Astrocyte of the hippocampus (primary cell): ENCODE measurements at regions not wholly inside any gene's neighbourhood (a gene's known extent, or its start where the extent isn't known, plus 50 kb on each side); places are given as distances from the start of the nearest gene placed in this dataset.

Experiments
- DNase-seq: peaks from one replicate; pipeline ENCODE4 v3.0.0; 2011; ENCODE audit warnings: low read depth, low spot score

GRCh38 chr7:22563032-22563501 is 63.1 kb upstream of the STEAP1B start:
- DNase-seq: peak; percentile 62

- DNase-seq: peak; percentile 55
These were observed 62.1 kb upstream of the STEAP1B start for GRCh38 chr7:22561895-22562593.

GRCh38 chr7:22561321-22561811 is 61.4 kb upstream of the STEAP1B start:
- peak; percentile 99 for DNase-seq

DNA sequence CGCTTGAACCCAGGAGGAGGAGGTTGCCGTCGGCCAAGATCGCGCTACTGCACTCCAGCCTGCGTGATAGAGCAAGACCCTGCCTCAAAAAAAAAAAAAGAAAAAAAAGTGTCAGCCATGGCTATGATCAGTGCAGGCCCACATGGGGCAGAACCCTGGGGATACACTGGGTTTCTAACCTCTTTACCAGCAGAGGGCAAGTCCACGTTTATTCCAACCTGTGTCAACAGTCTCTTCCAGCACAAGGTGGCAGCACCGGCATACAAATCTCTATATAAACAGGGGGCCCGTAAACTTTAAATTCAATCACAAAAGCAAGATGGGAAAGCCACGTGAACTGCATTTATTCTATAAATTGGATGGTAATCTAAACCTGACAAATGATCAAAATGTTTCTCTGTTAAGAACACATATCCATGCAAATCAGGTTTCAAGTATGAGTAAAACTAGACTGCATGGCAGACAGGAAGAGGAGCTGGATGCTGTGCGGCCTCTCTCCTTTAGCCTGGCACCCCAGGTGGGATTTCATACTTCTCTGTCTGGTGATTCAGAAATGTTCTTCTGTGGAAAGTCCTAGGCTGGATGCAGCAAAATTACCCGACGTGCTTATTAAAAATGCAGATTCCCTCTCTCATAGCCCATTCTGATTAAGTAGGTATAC is 60.0 kb upstream of the STEAP1B start:
- peak; percentile 89 for DNase-seq

GRCh38 chr7:22557167-22557566 is 57.2 kb upstream of the STEAP1B start:
- no peak for DNase-seq

DNA sequence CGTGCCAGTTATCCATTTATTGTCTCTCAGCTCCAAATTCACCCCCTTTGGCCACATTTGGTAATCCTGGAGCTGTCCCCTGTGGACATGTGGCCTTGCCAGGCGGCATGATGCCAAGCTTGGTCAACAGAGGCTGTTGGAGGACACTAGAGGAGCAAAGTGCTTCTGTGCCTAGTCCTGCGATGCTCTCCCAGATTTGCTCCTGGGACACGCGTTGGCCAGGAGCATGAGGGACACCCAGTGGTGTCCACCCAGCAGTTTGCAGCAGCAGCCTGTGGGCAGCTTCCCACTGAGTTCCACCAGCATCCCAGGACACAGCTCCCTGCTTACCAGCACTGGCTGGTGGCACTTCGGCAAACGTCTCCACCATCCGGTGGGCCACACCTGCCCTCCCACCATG is 55.5 kb upstream of the STEAP1B start:
- no peak for DNase-seq

DNA sequence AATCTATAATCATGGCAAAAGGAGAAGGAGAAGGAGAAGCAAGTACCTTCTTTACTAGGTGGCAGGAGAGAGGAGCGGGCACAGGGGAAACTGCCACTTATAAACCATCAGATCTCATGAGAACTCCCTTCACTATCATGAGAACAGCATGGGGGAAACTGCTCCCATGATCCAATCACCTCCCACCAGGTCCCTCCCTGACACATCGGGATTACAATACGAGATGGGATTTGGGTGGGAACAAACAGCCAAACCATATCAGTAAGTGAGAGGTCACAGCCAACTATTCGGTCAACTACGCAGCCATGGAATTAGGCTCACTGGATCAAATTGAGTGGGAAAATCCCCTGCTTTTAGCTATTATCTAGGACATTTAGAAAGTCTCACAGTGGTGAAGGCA is 54.2 kb upstream of the STEAP1B start:
- no peak for DNase-seq

GRCh38 chr7:22551768-22552513 is 52.0 kb upstream of the STEAP1B start:
- DNase-seq: no peak

DNA sequence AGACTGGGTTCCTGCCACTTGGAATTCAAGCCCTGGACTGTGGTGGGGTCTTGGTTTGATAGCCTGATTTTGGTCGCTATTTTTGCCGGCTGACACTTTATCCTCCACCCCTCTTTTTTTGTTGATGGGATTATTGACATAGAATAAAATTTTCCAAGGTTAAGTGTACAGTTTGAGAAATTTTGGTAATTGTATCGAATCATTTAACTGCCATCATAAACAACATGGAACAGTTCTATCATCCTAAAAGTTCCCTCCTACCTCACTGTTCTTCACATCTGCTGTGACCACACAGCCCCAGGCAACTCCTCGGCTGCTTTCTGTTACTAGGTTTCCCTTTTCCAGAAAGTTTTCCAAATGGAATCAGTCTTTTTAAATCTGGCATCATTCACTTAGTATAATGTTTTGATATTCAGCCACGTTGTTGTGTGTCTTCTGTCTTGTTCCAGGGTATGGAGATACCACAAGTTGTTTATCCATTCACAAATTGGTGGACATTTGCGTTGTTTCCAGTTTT is 50.6 kb upstream of the STEAP1B start:
- DNase-seq: no peak

- DNase-seq: peak; percentile 73
These were observed 49.9 kb upstream of the STEAP1B start for GRCh38 chr7:22549667-22550513.
